ENCODE measurements at regions not wholly inside any gene's neighbourhood (a gene's known extent, or its start where the extent isn't known, plus 50 kb on each side); places are given as distances from the start of the nearest gene placed in this dataset.

DNA sequence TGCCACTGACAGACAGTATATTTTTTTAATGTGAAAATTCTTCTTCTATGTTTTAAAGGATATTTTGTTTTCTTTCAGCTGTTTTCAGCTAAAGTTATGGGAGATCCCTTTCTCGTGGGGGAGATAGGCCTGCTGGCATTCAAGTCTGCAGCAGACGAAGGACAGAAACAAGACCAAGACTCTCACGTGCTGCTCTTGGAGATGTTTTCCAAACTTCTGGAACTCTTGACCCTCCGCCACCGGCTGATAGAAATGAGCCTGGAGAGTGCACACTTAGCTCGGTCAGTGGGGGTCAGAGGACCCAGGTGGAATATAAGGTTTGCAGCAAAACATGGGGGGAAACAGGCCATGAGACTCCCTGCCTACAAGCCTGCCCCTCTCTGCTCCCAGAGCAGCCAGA lies 120.5 kb downstream of the CD164 start:
- TF ChIP-seq, protein P1, sequence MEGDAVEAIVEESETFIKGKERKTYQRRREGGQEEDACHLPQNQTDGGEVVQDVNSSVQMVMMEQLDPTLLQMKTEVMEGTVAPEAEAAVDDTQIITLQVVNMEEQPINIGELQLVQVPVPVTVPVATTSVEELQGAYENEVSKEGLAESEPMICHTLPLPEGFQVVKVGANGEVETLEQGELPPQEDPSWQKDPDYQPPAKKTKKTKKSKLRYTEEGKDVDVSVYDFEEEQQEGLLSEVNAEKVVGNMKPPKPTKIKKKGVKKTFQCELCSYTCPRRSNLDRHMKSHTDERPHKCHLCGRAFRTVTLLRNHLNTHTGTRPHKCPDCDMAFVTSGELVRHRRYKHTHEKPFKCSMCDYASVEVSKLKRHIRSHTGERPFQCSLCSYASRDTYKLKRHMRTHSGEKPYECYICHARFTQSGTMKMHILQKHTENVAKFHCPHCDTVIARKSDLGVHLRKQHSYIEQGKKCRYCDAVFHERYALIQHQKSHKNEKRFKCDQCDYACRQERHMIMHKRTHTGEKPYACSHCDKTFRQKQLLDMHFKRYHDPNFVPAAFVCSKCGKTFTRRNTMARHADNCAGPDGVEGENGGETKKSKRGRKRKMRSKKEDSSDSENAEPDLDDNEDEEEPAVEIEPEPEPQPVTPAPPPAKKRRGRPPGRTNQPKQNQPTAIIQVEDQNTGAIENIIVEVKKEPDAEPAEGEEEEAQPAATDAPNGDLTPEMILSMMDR (IDR thresholded peaks at IDR 0.05) = no peak
- no peak for TF ChIP-seq POLR2A (IDR thresholded peaks at IDR 0.05)

Data from tibial nerve (tissue), 3 donors.